HL-60 (cell line): ENCODE measurements at regions not wholly inside any gene's neighbourhood (a gene's known extent, or its start where the extent isn't known, plus 50 kb on each side); places are given as distances from the start of the nearest gene placed in this dataset.

Experiments
- DNase-seq, 2 experiments: peaks; one replicate each; pipeline ENCODE4 v3.0.0-alpha.2; 2010 to 2020; ENCODE audit warnings: low read depth in 1 of 2, low spot score in 1 of 2
- H3K27ac ChIP-seq: fragments of 250-450 bp; sonication (Bioruptor Pico); replicated peaks from 2 replicates; pipeline ENCODE4 v1.5.1; 2020; ENCODE audit warnings: mild to moderate bottlenecking, moderate library complexity
- H3K27me3 ChIP-seq: fragments of 250-450 bp; sonication (Bioruptor Pico); 2 replicates; pipeline ENCODE4 v1.5.1; 2021; ENCODE audit warnings: mild to moderate bottlenecking, moderate library complexity; ENCODE audit not compliant: insufficient read depth, poor library complexity, severe bottlenecking
- H3K4me3 ChIP-seq: replicated peaks from 2 replicates; pipeline ENCODE4 v1.5.1; 2011; ENCODE audit warnings: mild to moderate bottlenecking, control low read depth, low read length; ENCODE audit not compliant: insufficient read depth
- GABPA ChIP-seq: IDR thresholded peaks from 2 replicates; pipeline ENCODE4 v1.6.1; 2012; ENCODE audit warnings: low read depth
- POLR2AphosphoS5 ChIP-seq: IDR thresholded peaks from 2 replicates; pipeline ENCODE4 v1.6.1; 2012; ENCODE audit warnings: low read depth
- REST ChIP-seq: IDR thresholded peaks from 2 replicates; pipeline ENCODE4 v1.6.1; 2012; ENCODE audit warnings: low read depth; ENCODE audit not compliant: insufficient replicate concordance
- SPI1 ChIP-seq: IDR thresholded peaks from 2 replicates; pipeline ENCODE4 v1.6.1; 2012; ENCODE audit warnings: low read depth, mild to moderate bottlenecking, borderline replicate concordance
- TF ChIP-seq, protein P1 (sequence below): IDR thresholded peaks from one replicate; pipeline ENCODE4 v1.5.1; 2011; ENCODE audit warnings: low read length, control low read depth, inconsistent platforms; ENCODE audit not compliant: insufficient read depth

DNA sequence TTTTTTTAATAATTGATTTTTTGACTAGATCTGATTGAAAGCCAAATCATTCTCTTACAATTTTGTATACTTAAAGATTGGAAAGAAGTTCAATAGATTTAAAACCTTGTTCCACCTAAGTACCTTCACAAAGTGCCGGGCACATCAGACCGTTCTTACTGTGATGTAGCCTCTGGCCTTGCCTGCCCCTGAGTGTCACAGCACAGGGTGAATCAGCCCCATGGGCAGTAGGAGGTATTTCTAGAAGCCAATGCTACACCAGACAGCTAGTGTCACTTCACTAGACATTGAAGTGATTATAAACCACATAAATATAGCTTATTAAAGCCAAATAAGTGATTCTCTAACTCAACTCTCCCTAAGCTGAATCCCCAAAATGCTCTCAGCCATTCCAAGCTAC lies 131.3 kb downstream of the LACC1 start:
- TF ChIP-seq, protein P1, sequence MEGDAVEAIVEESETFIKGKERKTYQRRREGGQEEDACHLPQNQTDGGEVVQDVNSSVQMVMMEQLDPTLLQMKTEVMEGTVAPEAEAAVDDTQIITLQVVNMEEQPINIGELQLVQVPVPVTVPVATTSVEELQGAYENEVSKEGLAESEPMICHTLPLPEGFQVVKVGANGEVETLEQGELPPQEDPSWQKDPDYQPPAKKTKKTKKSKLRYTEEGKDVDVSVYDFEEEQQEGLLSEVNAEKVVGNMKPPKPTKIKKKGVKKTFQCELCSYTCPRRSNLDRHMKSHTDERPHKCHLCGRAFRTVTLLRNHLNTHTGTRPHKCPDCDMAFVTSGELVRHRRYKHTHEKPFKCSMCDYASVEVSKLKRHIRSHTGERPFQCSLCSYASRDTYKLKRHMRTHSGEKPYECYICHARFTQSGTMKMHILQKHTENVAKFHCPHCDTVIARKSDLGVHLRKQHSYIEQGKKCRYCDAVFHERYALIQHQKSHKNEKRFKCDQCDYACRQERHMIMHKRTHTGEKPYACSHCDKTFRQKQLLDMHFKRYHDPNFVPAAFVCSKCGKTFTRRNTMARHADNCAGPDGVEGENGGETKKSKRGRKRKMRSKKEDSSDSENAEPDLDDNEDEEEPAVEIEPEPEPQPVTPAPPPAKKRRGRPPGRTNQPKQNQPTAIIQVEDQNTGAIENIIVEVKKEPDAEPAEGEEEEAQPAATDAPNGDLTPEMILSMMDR, result no peak
- TF ChIP-seq POLR2AphosphoS5 (no peak), SPI1 (no peak), GABPA (no peak), REST (no peak)
- no peak overlapping the region for H3K27ac ChIP-seq
- DNase-seq, result no peak
- H3K27me3 ChIP-seq, result no peaks in the 10 kb centered on the region
- no peak overlapping the region for H3K4me3 ChIP-seq

DNA sequence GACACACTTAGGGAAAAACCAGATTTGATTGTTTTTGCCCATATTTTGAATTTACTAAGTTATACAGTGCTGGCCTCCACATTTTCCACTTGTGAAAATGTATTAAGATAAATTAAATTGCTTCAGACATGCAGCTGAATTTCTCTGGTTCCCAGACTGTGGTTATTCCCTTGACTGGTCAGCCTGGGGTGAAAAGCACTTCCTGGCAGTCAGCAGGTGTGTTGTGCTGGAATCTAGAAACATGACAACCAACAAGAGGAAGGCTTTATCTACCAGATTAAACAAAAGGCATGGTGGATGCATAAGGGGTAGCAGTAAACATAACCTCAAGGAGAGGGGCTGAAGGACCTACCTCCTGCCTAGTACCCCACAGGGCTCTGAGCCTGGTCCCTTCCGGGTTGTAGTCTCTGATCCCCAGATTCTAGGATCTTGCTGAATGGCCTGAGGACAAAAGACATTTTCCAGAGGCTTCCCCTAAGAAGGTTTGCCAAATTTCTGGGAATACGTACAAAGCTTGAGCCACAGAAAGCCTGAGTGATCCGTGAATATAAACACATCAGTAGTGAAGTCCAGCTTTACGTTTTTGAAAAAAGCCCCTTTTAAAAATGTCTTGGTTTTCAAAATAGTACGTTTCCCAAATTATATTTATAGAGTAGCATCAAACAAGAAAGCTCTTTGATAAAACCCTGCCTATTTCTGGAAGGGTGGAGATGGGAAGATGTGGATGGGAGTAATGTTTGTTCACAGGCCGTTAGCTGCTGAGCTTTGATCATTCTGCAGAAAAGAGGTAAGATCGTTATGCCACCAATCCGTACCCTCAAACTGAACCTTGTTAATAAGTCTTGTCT lies 133.4 kb downstream of the LACC1 start:
- no peak overlapping the region for H3K4me3 ChIP-seq
- no peak for DNase-seq
- TF ChIP-seq, protein P1, result no peak
- TF ChIP-seq SPI1, result no peak
- TF ChIP-seq GABPA, result no peak
- TF ChIP-seq REST, result no peak
- TF ChIP-seq POLR2AphosphoS5, result no peak
- H3K27me3 ChIP-seq, result no peaks in the 10 kb centered on the region
- H3K27ac ChIP-seq, result no peak overlapping the region

DNA sequence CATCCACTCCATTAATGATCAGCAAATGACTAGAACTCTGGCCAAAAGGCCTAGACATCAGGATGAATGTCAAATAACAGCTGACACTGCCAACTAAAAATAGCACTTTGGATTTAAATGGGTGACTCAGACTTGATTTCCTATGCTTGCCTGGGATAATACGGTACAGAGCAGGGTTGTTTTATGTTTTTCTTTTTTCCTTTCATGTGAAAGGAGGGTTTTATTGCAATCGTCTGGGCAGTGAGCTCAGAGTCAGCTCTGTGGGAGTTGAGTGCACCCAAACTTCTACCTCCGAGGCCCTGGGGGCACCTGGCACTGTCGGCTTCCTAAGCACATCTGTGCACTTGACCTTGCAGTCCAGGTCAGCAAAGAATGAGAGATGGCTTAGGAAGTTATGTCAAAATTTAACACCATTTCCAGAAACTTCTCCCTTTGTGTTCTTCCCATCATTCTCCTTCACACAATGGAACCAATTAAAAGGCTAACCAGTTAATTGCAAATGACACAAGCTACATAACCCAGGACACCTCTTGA lies 134.1 kb downstream of the LACC1 start:
- H3K4me3 ChIP-seq, result no peak overlapping the region
- no peak overlapping the region for H3K27ac ChIP-seq
- TF ChIP-seq SPI1, result no peak
- TF ChIP-seq, protein P1, result no peak
- no peak for TF ChIP-seq POLR2AphosphoS5
- TF ChIP-seq GABPA, result no peak
- TF ChIP-seq REST, result no peak
- DNase-seq, result no peak
- H3K27me3 ChIP-seq, result no peaks in the 10 kb centered on the region
